Upper lobe of left lung (tissue), 6 donors: ENCODE measurements at regions not wholly inside any gene's neighbourhood (a gene's known extent, or its start where the extent isn't known, plus 50 kb on each side); places are given as distances from the start of the nearest gene placed in this dataset.

ENCODE experiments used
- ATAC-seq, 2 donors: fragments of 200-7000 bp; cut with Tn5 transposase; one replicate each; pipeline ENCODE4 v1.9.1; 2022; ENCODE audit warnings: mild to moderate bottlenecking in 2 of 2, moderate library complexity in 2 of 2; ENCODE audit not compliant: low FRiP score in 2 of 2
- DNase-seq, 2 donors: peaks; one replicate each; pipeline ENCODE4 v3.0.0-alpha.2; 2019 to 2020
- H3K27ac ChIP-seq, 4 donors: fragments of 200-600 bp; sonication (generic); one replicate each; pipeline ENCODE4 v1.5.1; 2016 to 2019
- H3K27me3 ChIP-seq, 4 donors: fragments of 200-600 bp; sonication (generic); one replicate each; pipeline ENCODE4 v1.5.1; 2017 to 2019
- H3K36me3 ChIP-seq, 4 donors: fragments of 200-600 bp; sonication (generic); one replicate each; pipeline ENCODE4 v1.5.1; 2016 to 2019
- H3K4me1 ChIP-seq, 4 donors: fragments of 200-600 bp; sonication (generic); one replicate each; pipeline ENCODE4 v1.5.1; 2018 to 2019
- H3K4me3 ChIP-seq, 4 donors: fragments of 200-600 bp; sonication (generic); one replicate each; pipeline ENCODE4 v1.5.1; 2017 to 2019; ENCODE audit warnings: mild to moderate bottlenecking in 2 of 4, moderate library complexity in 1 of 4
- H3K9me3 ChIP-seq, 4 donors: fragments of 200-600 bp; sonication (generic); one replicate each; pipeline ENCODE4 v1.5.1; 2018 to 2019
- EP300 ChIP-seq, 4 donors: sonication (generic); formaldehyde crosslinking; IDR thresholded peaks; one replicate each; pipeline ENCODE4 v1.5.1; 2017; ENCODE audit warnings: antibody characterized with exemption in 4 of 4, control low read depth in 2 of 4
- POLR2A ChIP-seq, 4 donors: fragments of 450-650 bp; IDR thresholded peaks; one replicate each; pipeline ENCODE4 v1.5.1; 2016 to 2017; ENCODE audit warnings: antibody characterized with exemption in 4 of 4, mild to moderate bottlenecking in 2 of 4
- POLR2AphosphoS5 ChIP-seq, 2 donors: sonication (generic); formaldehyde crosslinking; IDR thresholded peaks; one replicate each; pipeline ENCODE4 v1.5.1; 2017; ENCODE audit warnings: antibody characterized with exemption in 2 of 2
- WGBS, 2 donors: methylation state at CpG; one replicate each; pipeline ENCODE4 v1.1.5; 2017 to 2018; 5-methylcytosine and 5-hydroxymethylcytosine counted together
- TF ChIP-seq, protein P1 (sequence below), 6 experiments: fragments of 450-650 bp in 4 of 6; fragments of 200-600 bp in 2 of 6; sonication (generic) in 2 of 6; IDR thresholded peaks; one replicate each; pipeline ENCODE4 v1.5.1; 2016 to 2019; ENCODE audit warnings: antibody characterized with exemption in 6 of 6
- donor health status: DM: no; HTN: no; CAD: no; lungs with moderate emphysema.
- donor health status: DM: no; HTN: yes; CAD: no; lungs with severe emphysema.

DNA sequence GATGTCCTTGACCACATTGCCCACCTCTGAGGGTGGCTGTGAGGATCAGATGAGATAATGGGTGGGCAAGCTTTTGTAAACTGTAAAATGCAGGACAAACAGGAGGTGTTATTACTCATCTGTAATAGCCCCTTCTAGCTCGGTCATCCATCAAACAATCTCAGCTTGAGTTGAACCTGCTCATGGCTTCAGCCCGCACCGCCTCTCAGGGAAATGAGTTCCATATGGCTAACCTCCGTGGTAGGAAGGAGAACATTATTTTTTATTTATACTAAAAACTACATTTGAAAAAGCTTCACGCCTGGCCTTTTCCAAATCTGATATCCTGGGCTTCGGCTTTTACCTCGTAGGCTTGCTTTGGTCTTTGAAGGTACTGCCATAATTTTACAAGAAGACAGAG, 116.2 kb upstream of the USP24 start:
- ATAC-seq (no peak), DNase-seq (no peak)
- no peak for TF ChIP-seq POLR2AphosphoS5 (IDR thresholded peaks at IDR 0.05)
- TF ChIP-seq POLR2A (IDR thresholded peaks at IDR 0.05), result no peak
- TF ChIP-seq, protein P1, sequence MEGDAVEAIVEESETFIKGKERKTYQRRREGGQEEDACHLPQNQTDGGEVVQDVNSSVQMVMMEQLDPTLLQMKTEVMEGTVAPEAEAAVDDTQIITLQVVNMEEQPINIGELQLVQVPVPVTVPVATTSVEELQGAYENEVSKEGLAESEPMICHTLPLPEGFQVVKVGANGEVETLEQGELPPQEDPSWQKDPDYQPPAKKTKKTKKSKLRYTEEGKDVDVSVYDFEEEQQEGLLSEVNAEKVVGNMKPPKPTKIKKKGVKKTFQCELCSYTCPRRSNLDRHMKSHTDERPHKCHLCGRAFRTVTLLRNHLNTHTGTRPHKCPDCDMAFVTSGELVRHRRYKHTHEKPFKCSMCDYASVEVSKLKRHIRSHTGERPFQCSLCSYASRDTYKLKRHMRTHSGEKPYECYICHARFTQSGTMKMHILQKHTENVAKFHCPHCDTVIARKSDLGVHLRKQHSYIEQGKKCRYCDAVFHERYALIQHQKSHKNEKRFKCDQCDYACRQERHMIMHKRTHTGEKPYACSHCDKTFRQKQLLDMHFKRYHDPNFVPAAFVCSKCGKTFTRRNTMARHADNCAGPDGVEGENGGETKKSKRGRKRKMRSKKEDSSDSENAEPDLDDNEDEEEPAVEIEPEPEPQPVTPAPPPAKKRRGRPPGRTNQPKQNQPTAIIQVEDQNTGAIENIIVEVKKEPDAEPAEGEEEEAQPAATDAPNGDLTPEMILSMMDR (IDR thresholded peaks at IDR 0.05), result no peak
- TF ChIP-seq EP300 (IDR thresholded peaks at IDR 0.05), result no peak
- Histone ChIP-seq H3K36me3 (no peaks in the 10 kb centered on the region), H3K27ac (no peak overlapping the region), H3K4me1 (no peaks in the 10 kb centered on the region), H3K4me3 (no peak overlapping the region), H3K27me3 (no peaks in the 10 kb centered on the region), H3K9me3 (no peaks in the 10 kb centered on the region)
- WGBS, 2 donors, result 86 to 89% methylated on average over 7 of the region's 7 CpGs

DNA sequence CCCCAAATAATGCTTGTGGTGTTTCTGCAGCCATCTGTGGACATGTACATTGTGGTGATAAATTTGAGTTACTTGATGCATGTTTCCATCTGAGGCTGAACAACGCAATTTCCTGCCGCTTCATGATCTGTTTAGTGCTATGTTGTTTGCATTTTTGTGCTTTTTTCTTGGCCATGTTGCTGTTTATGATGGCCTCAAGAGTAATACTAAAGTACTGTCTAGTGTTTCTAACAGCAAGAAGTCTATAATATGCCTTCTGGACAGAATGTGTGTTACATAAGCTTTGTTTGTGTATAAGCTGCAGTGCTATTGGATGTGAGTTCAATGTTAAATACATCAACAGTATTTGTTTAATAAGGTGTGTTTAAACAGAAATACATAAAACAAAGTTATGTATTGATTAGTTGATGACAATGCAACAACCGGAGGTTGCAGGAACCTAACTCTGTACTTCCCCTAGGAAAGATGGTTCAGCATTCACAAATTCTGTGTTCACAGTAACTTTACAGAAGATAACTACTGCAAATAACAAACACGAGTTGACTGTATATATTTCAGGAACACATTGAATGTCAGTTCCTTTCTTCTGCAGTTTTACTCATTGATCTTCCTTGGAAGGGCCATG, 114.8 kb upstream of the USP24 start:
- H3K36me3 ChIP-seq, result no peaks in the 10 kb centered on the region
- ATAC-seq (no peak), DNase-seq (no peak)
- no peaks in the 10 kb centered on the region for H3K27me3 ChIP-seq
- no peak overlapping the region for H3K27ac ChIP-seq
- H3K4me3 ChIP-seq, result no peak overlapping the region
- no peaks in the 10 kb centered on the region for H3K4me1 ChIP-seq
- H3K9me3 ChIP-seq, result no peaks in the 10 kb centered on the region
- TF ChIP-seq, protein P1 (IDR thresholded peaks at IDR 0.05), result no peak
- TF ChIP-seq POLR2AphosphoS5 (IDR thresholded peaks at IDR 0.05), result no peak
- TF ChIP-seq EP300 (IDR thresholded peaks at IDR 0.05), result no peak
- TF ChIP-seq POLR2A (IDR thresholded peaks at IDR 0.05), result no peak
- WGBS, 2 donors, result 81 to 83% methylated on average over 4 of the region's 4 CpGs

DNA sequence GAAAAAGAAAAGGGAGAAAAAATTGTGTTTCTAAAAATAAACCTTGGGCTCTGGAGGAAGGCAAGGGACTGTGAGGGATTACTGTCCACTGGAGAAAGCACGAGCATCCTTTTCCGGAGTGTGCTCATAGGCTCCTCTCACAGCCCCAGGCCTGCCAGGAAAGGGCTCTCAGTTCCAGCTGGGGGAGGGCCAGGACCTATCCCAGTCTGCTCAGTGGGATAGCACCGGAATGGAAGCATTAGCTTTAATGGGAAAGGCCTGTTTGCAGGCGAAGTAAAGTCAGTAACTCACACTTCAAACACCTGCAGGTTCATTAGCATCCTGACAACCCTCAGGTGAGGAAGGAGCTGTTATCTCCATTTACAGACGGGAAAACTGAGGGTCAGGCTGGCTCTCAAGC, 113.9 kb upstream of the USP24 start:
- Histone ChIP-seq H3K27me3 (no peaks in the 10 kb centered on the region), H3K4me3 (no peak overlapping the region), H3K4me1 (no peaks in the 10 kb centered on the region), H3K9me3 (no peaks in the 10 kb centered on the region), H3K36me3 (no peaks in the 10 kb centered on the region), H3K27ac (no peak overlapping the region)
- no peak for TF ChIP-seq POLR2AphosphoS5 (IDR thresholded peaks at IDR 0.05)
- TF ChIP-seq POLR2A (IDR thresholded peaks at IDR 0.05), result no peak
- TF ChIP-seq, protein P1 (IDR thresholded peaks at IDR 0.05), result no peak
- TF ChIP-seq EP300 (IDR thresholded peaks at IDR 0.05), result no peak
- peak in 1 of 2 donors; percentile 22 for ATAC-seq
- DNase-seq, result no peak
- WGBS, 2 donors, result 67 to 74% methylated on average over 3 to 5 of the region's 5 CpGs

DNA sequence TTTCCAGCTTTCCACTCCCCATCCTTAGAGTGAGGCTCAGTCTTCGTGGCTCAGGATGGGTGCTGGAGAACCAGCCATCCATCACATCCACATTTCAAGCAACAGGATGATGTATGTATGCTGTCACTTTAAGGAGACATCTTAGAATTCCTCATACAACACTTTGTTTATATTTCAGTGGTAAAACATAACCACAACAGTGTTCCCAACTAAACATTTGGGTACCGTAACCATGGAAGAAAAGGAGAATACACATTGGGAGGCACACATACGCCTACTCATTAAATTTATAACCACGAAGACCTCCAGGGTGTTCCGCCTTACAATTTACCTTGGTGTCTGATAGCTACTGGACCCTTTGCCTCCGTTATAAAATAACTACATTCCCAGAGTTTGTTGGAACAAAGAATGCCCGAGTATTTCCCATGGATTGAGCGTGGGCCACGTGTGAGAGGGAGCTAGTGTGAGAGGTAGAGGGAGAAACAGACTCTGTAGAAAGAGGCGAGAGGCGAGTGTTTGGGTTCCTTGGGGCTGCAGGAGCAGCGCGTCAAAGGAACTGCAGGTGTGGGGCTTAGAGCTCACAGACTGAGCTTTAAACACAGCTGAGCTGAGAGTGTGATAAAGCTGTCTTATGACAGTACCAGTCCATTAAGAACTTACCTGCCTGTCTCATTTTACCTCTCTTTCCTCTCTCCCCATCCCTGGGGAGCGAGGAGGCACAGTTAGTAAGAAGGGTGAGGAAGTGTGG, 111.5 kb upstream of the USP24 start:
- ATAC-seq (no peak), DNase-seq (no peak)
- no peaks in the 10 kb centered on the region for H3K4me1 ChIP-seq
- H3K27ac ChIP-seq, result no peak overlapping the region
- no peaks in the 10 kb centered on the region for H3K27me3 ChIP-seq
- TF ChIP-seq POLR2AphosphoS5 (IDR thresholded peaks at IDR 0.05), result no peak
- no peak for TF ChIP-seq EP300 (IDR thresholded peaks at IDR 0.05)
- TF ChIP-seq, protein P1 (IDR thresholded peaks at IDR 0.05), result no peak
- TF ChIP-seq POLR2A (IDR thresholded peaks at IDR 0.05), result no peak
- no peaks in the 10 kb centered on the region for H3K9me3 ChIP-seq
- WGBS, 2 donors, result 88 to 89% methylated on average over 14 of the region's 14 CpGs
- no peak overlapping the region for H3K4me3 ChIP-seq
- H3K36me3 ChIP-seq, result no peaks in the 10 kb centered on the region
